ENCODE measurements at regions not wholly inside any gene's neighbourhood (a gene's known extent, or its start where the extent isn't known, plus 50 kb on each side); places are given as distances from the start of the nearest gene placed in this dataset.

GRCh38 chr18:78757014-78757413 lies 222.6 kb upstream of the SALL3 start:
- TF ChIP-seq ARNT (IDR thresholded peaks at IDR 0.05) (no peak), SP1 (IDR thresholded peaks at IDR 0.05) (no peak), CTBP1 (IDR thresholded peaks at IDR 0.05; ENCODE audit: borderline replicate concordance) (no peak), ELF4 (IDR thresholded peaks at IDR 0.05) (no peak), SUZ12 (IDR thresholded peaks at IDR 0.05) (no peak), FOXA1 (IDR thresholded peaks at IDR 0.05) (no peak), FOXM1 (IDR thresholded peaks at IDR 0.05; ENCODE audit: borderline replicate concordance) (no peak)
